OCI-LY1 (cell line): ENCODE measurements at regions not wholly inside any gene's neighbourhood (a gene's known extent, or its start where the extent isn't known, plus 50 kb on each side); places are given as distances from the start of the nearest gene placed in this dataset.

ENCODE experiments used
- H2AFZ ChIP-seq: fragments of 200-600 bp; sonication (generic), shearing (Covaris generic); 2 replicates; pipeline ENCODE4 v1.6.0; 2014; ENCODE audit warnings: antibody characterized with exemption, mild to moderate bottlenecking, low read length
- H3F3A ChIP-seq: fragments of 200-600 bp; sonication (generic), shearing (Covaris generic); 2 replicates; pipeline ENCODE4 v1.6.0; 2014; ENCODE audit warnings: mild to moderate bottlenecking, antibody characterized with exemption, low read length, moderate library complexity; ENCODE audit not compliant: insufficient read depth
- H3K27ac ChIP-seq: fragments of 200-600 bp; sonication (generic); 2 replicates; pipeline ENCODE4 v1.5.1; 2014; ENCODE audit warnings: low read length, mixed run types, mild to moderate bottlenecking, low read depth; ENCODE audit not compliant: poor library complexity, severe bottlenecking
- H3K27me3 ChIP-seq: fragments of 200-600 bp; sonication (generic); 2 replicates; pipeline ENCODE4 v1.6.0; 2014; ENCODE audit warnings: antibody characterized with exemption, mild to moderate bottlenecking, low read length, moderate library complexity; ENCODE audit not compliant: insufficient read depth
- H3K36me3 ChIP-seq: fragments of 200-600 bp; sonication (generic); 2 replicates; pipeline ENCODE4 v1.6.1; 2014; ENCODE audit warnings: mild to moderate bottlenecking, antibody characterized with exemption, low read length, moderate library complexity, mixed read lengths; ENCODE audit not compliant: insufficient read depth
- H3K4me1 ChIP-seq: fragments of 200-600 bp; sonication (generic); 2 replicates; pipeline ENCODE4 v1.5.1; 2014; ENCODE audit warnings: mild to moderate bottlenecking, low read length, moderate library complexity; ENCODE audit not compliant: insufficient read depth, severe bottlenecking
- H3K4me2 ChIP-seq: fragments of 200-600 bp; sonication (generic), shearing (Covaris generic); 2 replicates; pipeline ENCODE4 v1.6.1; 2014; ENCODE audit warnings: low read length
- H3K4me3 ChIP-seq: fragments of 200-600 bp; sonication (generic); 2 replicates; pipeline ENCODE4 v1.5.1; 2014; ENCODE audit warnings: low read length, low read depth, mild to moderate bottlenecking, mixed read lengths; ENCODE audit not compliant: poor library complexity, severe bottlenecking
- H3K79me2 ChIP-seq: fragments of 200-600 bp; shearing (Covaris generic); 2 replicates; pipeline ENCODE4 v1.6.1; 2016; ENCODE audit warnings: mixed run types, low read length, mixed read lengths; ENCODE audit not compliant: insufficient read depth
- H3K9ac ChIP-seq: fragments of 200-600 bp; sonication (generic), shearing (Covaris generic); 2 replicates; pipeline ENCODE4 v1.6.1; 2014; ENCODE audit warnings: mild to moderate bottlenecking, low read length, mixed read lengths
- H3K9me2 ChIP-seq: fragments of 200-600 bp; sonication (generic), shearing (Covaris generic); 2 replicates; pipeline ENCODE4 v1.6.1; 2014; ENCODE audit warnings: low read depth, mild to moderate bottlenecking, low read length, mixed read lengths
- H3K9me3 ChIP-seq: fragments of 200-600 bp; shearing (Covaris generic); 2 replicates; pipeline ENCODE4 v1.6.1; 2014; ENCODE audit warnings: low read length, mixed read lengths
- H4K20me1 ChIP-seq: fragments of 200-600 bp; sonication (generic), shearing (Covaris generic); 2 replicates; pipeline ENCODE4 v1.6.0; 2016; ENCODE audit warnings: mild to moderate bottlenecking, low read length; ENCODE audit not compliant: insufficient read depth
- CTCF ChIP-seq: fragments of 200-600 bp; sonication (generic), shearing (Covaris generic); IDR thresholded peaks from 2 replicates; pipeline ENCODE4 v1.5.1; 2017; ENCODE audit warnings: mild to moderate bottlenecking, antibody characterized with exemption, low read length, moderate library complexity, mixed read lengths
- EZH2 ChIP-seq: fragments of 200-600 bp; sonication (generic), shearing (Covaris generic); IDR thresholded peaks from 2 replicates; pipeline ENCODE4 v1.8.0; 2017; ENCODE audit warnings: borderline replicate concordance, mixed run types, mild to moderate bottlenecking, antibody characterized with exemption, low read length, moderate library complexity, mixed read lengths

GRCh38 chr10:24080207-24080606, 128.7 kb upstream of the KIAA1217 start:
- TF ChIP-seq CTCF (no peak), EZH2 (no peak)
- H3K79me2 ChIP-seq, result no peaks in the 10 kb centered on the region
- H4K20me1 ChIP-seq, result no peaks in the 10 kb centered on the region
- no peak overlapping the region for H2AFZ ChIP-seq
- no peak overlapping the region for H3K4me2 ChIP-seq
- H3K4me3 ChIP-seq, result no peak overlapping the region
- no peaks in the 10 kb centered on the region for H3K9me2 ChIP-seq
- H3F3A ChIP-seq, result no peaks in the 10 kb centered on the region
- H3K36me3 ChIP-seq, result no peaks in the 10 kb centered on the region
- H3K9ac ChIP-seq, result no peak overlapping the region
- H3K27me3 ChIP-seq, result no peaks in the 10 kb centered on the region
- H3K9me3 ChIP-seq, result no peaks in the 10 kb centered on the region
- H3K4me1 ChIP-seq, result no peaks in the 10 kb centered on the region
- no peak overlapping the region for H3K27ac ChIP-seq

- TF ChIP-seq CTCF, result no peak
- TF ChIP-seq EZH2, result no peak
- no peaks in the 10 kb centered on the region for H3K9me3 ChIP-seq
- H3K27me3 ChIP-seq, result no peaks in the 10 kb centered on the region
- no peaks in the 10 kb centered on the region for H3K9me2 ChIP-seq
- H3K4me2 ChIP-seq, result no peak overlapping the region
- H3F3A ChIP-seq, result no peaks in the 10 kb centered on the region
- H3K4me3 ChIP-seq, result no peak overlapping the region
- H3K79me2 ChIP-seq, result no peaks in the 10 kb centered on the region
- H2AFZ ChIP-seq, result no peak overlapping the region
- no peaks in the 10 kb centered on the region for H3K36me3 ChIP-seq
- no peaks in the 10 kb centered on the region for H4K20me1 ChIP-seq
- no peak overlapping the region for H3K27ac ChIP-seq
- no peaks in the 10 kb centered on the region for H3K4me1 ChIP-seq
- H3K9ac ChIP-seq, result no peak overlapping the region
These were observed 122.4 kb upstream of the KIAA1217 start for GRCh38 chr10:24086296-24087086.

- no peak overlapping the region for H3K27ac ChIP-seq
- no peaks in the 10 kb centered on the region for H3K4me1 ChIP-seq
- no peak overlapping the region for H2AFZ ChIP-seq
- H3K9ac ChIP-seq, result no peak overlapping the region
- H3K9me2 ChIP-seq, result no peaks in the 10 kb centered on the region
- no peaks in the 10 kb centered on the region for H3F3A ChIP-seq
- no peak overlapping the region for H3K4me3 ChIP-seq
- H3K36me3 ChIP-seq, result no peaks in the 10 kb centered on the region
- no peak overlapping the region for H3K4me2 ChIP-seq
- H3K9me3 ChIP-seq, result no peaks in the 10 kb centered on the region
- TF ChIP-seq CTCF, result no peak
- TF ChIP-seq EZH2, result no peak
- H3K27me3 ChIP-seq, result no peaks in the 10 kb centered on the region
- no peaks in the 10 kb centered on the region for H3K79me2 ChIP-seq
- no peaks in the 10 kb centered on the region for H4K20me1 ChIP-seq
These were observed 117.7 kb upstream of the KIAA1217 start for GRCh38 chr10:24091256-24091655.
